Natural killer cell (primary cell): ENCODE measurements at regions not wholly inside any gene's neighbourhood (a gene's known extent, or its start where the extent isn't known, plus 50 kb on each side); places are given as distances from the start of the nearest gene placed in this dataset.
"Not testable (repeated sequence)": the region's sequence is repeated elsewhere in the genome, so short reads cannot be mapped to it uniquely, and the experiment has no call there.

ENCODE experiments used
- ATAC-seq, 3 donors: fragments of 150-1000 bp in 2 of 3; fragments of 200-7000 bp in 1 of 3; cut with Tn5 transposase; 1 replicate in 1 of 3; 2 replicates in 2 of 3; pipeline ENCODE4 v1.10.0; 2021; ENCODE audit warnings: mild to moderate bottlenecking in 2 of 3, moderate library complexity in 2 of 3
- DNase-seq, 2 donors: peaks; one replicate each; pipeline versions ENCODE4 v3.0.0 to v3.0.0-alpha.2; 2013 to 2021; ENCODE audit warnings: mixed read lengths in 1 of 2
- H3K27ac ChIP-seq: one replicate; pipeline ENCODE4 v1.5.1; 2013; ENCODE audit warnings: mild to moderate bottlenecking, low read length
- H3K27me3 ChIP-seq: one replicate; pipeline ENCODE4 v1.6.1; 2013; ENCODE audit warnings: low read length; ENCODE audit not compliant: control insufficient read depth, insufficient read depth
- H3K36me3 ChIP-seq: one replicate; pipeline ENCODE4 v1.6.1; 2013; ENCODE audit warnings: low read length; ENCODE audit not compliant: control insufficient read depth, insufficient read depth
- H3K4me1 ChIP-seq: one replicate; pipeline ENCODE4 v1.6.1; 2013; ENCODE audit warnings: low read length; ENCODE audit not compliant: control insufficient read depth, insufficient read depth
- H3K4me3 ChIP-seq: one replicate; pipeline ENCODE4 v1.5.1; 2013; ENCODE audit warnings: low read length
- H3K9me3 ChIP-seq: one replicate; pipeline ENCODE4 v1.6.1; 2013; ENCODE audit warnings: low read length; ENCODE audit not compliant: control insufficient read depth, insufficient read depth
- H3K27ac Mint-ChIP-seq, 2 donors: one replicate each; pipeline ENCODE4 v1.8.0; 2022; ENCODE audit warnings: mild to moderate bottlenecking in 2 of 2, mixed read lengths in 2 of 2, moderate library complexity in 1 of 2
- H3K27me3 Mint-ChIP-seq, 2 donors: one replicate each; pipeline ENCODE4 v1.8.0; 2022; ENCODE audit warnings: low read depth in 2 of 2, mixed read lengths in 2 of 2
- H3K36me3 Mint-ChIP-seq: one replicate; pipeline ENCODE4 v1.8.0; 2022; ENCODE audit warnings: mixed read lengths
- H3K4me1 Mint-ChIP-seq, 2 donors: one replicate each; pipeline ENCODE4 v1.8.0; 2022; ENCODE audit warnings: mixed read lengths in 2 of 2
- H3K4me3 Mint-ChIP-seq: one replicate; pipeline ENCODE4 v1.8.0; 2022; ENCODE audit warnings: mild to moderate bottlenecking, moderate library complexity, mixed read lengths
- H3K9me3 Mint-ChIP-seq, 2 donors: one replicate each; pipeline ENCODE4 v1.8.0; 2022; ENCODE audit warnings: mixed read lengths in 2 of 2
- WGBS: methylation state at CpG from one replicate; pipeline ENCODE4 v1.1.7; 2013; ENCODE audit warnings: missing lambda C conversion rate; ENCODE audit not compliant: insufficient coverage; 5-methylcytosine and 5-hydroxymethylcytosine counted together
- intact Hi-C: fragments of 100-400 bp; cut with micrococcal nuclease; formaldehyde crosslinking; loops from one replicate; pipeline ENCODE4 v1.14.2; 2022
- TF ChIP-seq, protein P1 (sequence below): fragments of 200-600 bp; IDR thresholded peaks from one replicate; pipeline ENCODE4 v1.8.0; 2022; ENCODE audit warnings: antibody characterized with exemption

DNA sequence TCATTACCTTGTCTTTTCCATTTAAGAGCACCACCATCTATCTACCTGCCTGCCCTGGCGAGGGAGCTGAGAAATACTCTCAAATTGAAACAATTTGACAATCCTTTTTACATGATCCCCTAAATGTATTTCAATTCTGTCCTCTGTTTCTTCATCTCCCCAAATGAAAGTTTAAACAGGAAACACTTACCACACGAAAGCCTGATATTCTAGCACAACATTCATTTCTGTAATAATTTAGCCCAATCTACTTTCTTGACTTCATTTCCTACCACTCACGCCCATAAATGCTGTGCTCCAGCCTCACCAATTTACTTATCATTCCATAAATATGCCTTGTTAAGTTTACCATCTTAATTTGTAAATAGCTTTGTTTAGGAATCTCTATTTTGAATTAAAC is 89.8 kb upstream of the MS4A8 start:
- H3K27me3 ChIP-seq: no peaks in the 10 kb centered on the region
- H3K9me3 ChIP-seq: no peaks in the 10 kb centered on the region
- no peaks in the 10 kb centered on the region for H3K4me1 Mint-ChIP-seq
- no peak overlapping the region for H3K4me3 ChIP-seq
- no peaks in the 10 kb centered on the region for H3K9me3 Mint-ChIP-seq
- H3K36me3 Mint-ChIP-seq: no peaks in the 10 kb centered on the region
- no peaks in the 10 kb centered on the region for H3K4me1 ChIP-seq
- H3K4me3 Mint-ChIP-seq: no peak overlapping the region
- H3K27me3 Mint-ChIP-seq: peaks cover 5 to 27% of the 10 kb centered on the region in 2 donors
- TF ChIP-seq, protein P1, sequence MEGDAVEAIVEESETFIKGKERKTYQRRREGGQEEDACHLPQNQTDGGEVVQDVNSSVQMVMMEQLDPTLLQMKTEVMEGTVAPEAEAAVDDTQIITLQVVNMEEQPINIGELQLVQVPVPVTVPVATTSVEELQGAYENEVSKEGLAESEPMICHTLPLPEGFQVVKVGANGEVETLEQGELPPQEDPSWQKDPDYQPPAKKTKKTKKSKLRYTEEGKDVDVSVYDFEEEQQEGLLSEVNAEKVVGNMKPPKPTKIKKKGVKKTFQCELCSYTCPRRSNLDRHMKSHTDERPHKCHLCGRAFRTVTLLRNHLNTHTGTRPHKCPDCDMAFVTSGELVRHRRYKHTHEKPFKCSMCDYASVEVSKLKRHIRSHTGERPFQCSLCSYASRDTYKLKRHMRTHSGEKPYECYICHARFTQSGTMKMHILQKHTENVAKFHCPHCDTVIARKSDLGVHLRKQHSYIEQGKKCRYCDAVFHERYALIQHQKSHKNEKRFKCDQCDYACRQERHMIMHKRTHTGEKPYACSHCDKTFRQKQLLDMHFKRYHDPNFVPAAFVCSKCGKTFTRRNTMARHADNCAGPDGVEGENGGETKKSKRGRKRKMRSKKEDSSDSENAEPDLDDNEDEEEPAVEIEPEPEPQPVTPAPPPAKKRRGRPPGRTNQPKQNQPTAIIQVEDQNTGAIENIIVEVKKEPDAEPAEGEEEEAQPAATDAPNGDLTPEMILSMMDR: no peak
- ATAC-seq (no peak), DNase-seq (no peak)
- intact Hi-C loops: no loop called here
- 38% methylated on average over 3 of the region's 3 CpGs for WGBS
- no peak overlapping the region for H3K27ac ChIP-seq
- H3K36me3 ChIP-seq: no peaks in the 10 kb centered on the region
- H3K27ac Mint-ChIP-seq: no peak overlapping the region

DNA sequence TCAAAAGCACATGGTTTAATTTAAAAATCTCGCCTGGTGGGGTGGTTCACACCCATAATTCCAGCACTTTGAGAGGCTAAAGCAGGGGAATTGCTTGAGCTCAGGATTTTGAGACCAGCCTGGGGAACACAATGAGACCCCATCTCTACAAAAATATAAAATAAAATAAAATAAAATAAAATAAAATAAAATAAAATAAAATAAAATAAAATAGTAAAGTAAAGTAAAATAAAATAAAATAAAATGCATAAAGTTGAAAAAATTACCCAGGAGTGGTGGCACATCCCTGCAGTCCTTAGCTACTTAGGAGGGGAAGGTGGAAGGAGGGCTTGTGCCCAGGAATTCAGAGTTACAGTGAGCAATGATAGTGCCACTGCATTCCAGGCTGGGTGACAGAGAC is 88.7 kb upstream of the MS4A8 start:
- Histone ChIP-seq H3K4me1 (no peaks in the 10 kb centered on the region), H3K27me3 (no peaks in the 10 kb centered on the region), H3K36me3 (no peaks in the 10 kb centered on the region), H3K27ac (no peak overlapping the region), H3K9me3 (no peaks in the 10 kb centered on the region), H3K4me3 (no peak overlapping the region)
- Mint-ChIP-seq H3K27ac (no peak overlapping the region), H3K9me3 (no peaks in the 10 kb centered on the region), H3K4me3 (no peak overlapping the region), H3K4me1 (no peaks in the 10 kb centered on the region), H3K36me3 (no peaks in the 10 kb centered on the region), H3K27me3 (peaks cover 5 to 27% of the 10 kb centered on the region in 2 donors)
- ATAC-seq (no peak), DNase-seq (no peak)
- TF ChIP-seq, protein P1: no peak
- 67% methylated on average over 1 of the region's 1 CpG for WGBS
- intact Hi-C loops: no loop called here

DNA sequence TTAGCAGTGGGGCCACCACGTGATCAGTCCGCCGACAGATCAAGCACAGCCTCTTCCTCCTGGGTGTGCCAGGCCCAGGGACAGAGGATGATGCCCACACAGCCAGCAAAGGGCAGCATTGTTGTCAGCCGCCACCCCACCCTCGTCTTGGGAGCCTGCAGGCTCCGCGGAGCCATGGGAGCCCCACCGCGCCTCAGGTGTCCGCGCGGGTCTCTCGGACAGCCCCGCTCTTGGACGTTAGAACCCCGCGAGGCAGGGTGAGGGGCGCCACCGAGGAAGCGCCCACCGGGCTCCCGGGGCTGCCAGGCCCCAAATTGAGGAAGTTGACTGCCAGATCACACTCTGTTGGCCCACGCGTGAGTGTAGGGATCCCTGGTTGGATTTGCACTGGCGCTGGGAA is 83.9 kb upstream of the MS4A8 start:
- TF ChIP-seq, protein P1: no peak
- Mint-ChIP-seq H3K4me3 (no peak overlapping the region), H3K27me3 (peaks cover 0 to 15% of the 10 kb centered on the region in 2 donors), H3K4me1 (no peaks in the 10 kb centered on the region), H3K9me3 (no peaks in the 10 kb centered on the region), H3K36me3 (no peaks in the 10 kb centered on the region), H3K27ac (no peak overlapping the region)
- ATAC-seq: no peak
- intact Hi-C loops: loop anchor here (5.0 kb wide), 1 partner anchor 283 kb away; no protein-coding TSS in a partner anchor
- 88% methylated on average over 25 of the region's 25 CpGs for WGBS
- Histone ChIP-seq H3K4me1 (no peaks in the 10 kb centered on the region), H3K4me3 (no peak overlapping the region), H3K27me3 (no peaks in the 10 kb centered on the region), H3K9me3 (no peaks in the 10 kb centered on the region), H3K36me3 (no peaks in the 10 kb centered on the region), H3K27ac (no peak overlapping the region)
- no peak for DNase-seq

DNA sequence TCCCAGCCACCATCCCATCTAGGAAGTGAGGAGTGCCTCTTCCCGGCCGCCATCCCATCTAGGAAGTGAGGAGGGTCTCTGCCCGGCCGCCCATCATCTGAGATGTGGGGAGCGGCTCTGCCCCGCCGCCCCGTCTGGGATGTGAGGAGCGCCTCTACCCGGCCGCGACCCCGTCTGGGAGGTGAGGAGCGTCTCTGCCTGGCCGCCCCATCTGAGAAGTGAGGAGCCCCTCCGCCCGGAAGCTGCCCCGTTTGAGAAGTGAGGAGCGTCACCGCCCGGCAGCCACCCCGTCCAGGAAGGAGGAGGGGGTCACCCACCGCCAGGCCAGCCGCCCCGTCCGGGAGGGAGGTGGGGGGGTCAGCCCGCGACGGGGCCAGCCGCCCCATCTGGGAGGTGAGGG is 77.5 kb upstream of the MS4A8 start:
- H3K4me3 Mint-ChIP-seq, intact Hi-C loops, H3K4me1 Mint-ChIP-seq, ATAC-seq, H3K36me3 ChIP-seq, H3K27me3 Mint-ChIP-seq, H3K27ac Mint-ChIP-seq, H3K9me3 ChIP-seq, H3K36me3 Mint-ChIP-seq, H3K4me3 ChIP-seq, DNase-seq, H3K4me1 ChIP-seq, H3K27me3 ChIP-seq, H3K9me3 Mint-ChIP-seq, H3K27ac ChIP-seq: not testable (repeated sequence)
- WGBS: 96% methylated on average over 26 of the region's 30 CpGs

DNA sequence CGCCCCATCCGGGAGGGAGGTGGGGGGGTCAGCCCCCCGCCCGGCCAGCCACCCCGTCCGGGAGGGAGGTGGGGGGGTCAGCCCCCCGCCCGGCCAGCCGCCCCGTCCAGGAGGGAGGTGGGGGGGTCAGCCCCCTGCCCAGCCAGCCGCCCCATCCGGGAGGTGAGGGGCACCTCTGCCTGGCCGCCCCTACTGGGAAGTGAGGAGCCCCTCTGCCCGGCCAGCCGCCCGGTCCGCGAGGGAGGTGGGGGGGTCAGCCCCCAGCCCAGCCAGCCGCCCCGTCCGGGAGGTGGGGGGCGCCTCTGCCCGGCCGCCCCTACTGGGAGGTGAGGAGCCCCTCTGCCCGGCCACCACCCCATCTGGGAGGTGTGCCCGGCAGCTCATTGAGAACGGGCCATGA is 76.6 kb upstream of the MS4A8 start:
- DNase-seq, ATAC-seq, H3K4me3 ChIP-seq, H3K4me3 Mint-ChIP-seq, H3K36me3 Mint-ChIP-seq, H3K27ac ChIP-seq, H3K9me3 ChIP-seq, H3K4me1 Mint-ChIP-seq, intact Hi-C loops, H3K9me3 Mint-ChIP-seq, H3K27me3 Mint-ChIP-seq, H3K27ac Mint-ChIP-seq, H3K36me3 ChIP-seq, H3K27me3 ChIP-seq, H3K4me1 ChIP-seq: not testable (repeated sequence)
- 98% methylated on average over 14 of the region's 27 CpGs for WGBS
